HG02943 (cell line): ENCODE measurements at regions not wholly inside any gene's neighbourhood (a gene's known extent, or its start where the extent isn't known, plus 50 kb on each side); places are given as distances from the start of the nearest gene placed in this dataset.

Source experiments
- ATAC-seq: cut with Tn5 transposase; IDR thresholded peaks from one replicate; pipeline ENCODE4 v1.9.1; 2021; ENCODE audit warnings: mild to moderate bottlenecking, low read depth, moderate library complexity; ENCODE audit not compliant: unreplicated experiment

DNA sequence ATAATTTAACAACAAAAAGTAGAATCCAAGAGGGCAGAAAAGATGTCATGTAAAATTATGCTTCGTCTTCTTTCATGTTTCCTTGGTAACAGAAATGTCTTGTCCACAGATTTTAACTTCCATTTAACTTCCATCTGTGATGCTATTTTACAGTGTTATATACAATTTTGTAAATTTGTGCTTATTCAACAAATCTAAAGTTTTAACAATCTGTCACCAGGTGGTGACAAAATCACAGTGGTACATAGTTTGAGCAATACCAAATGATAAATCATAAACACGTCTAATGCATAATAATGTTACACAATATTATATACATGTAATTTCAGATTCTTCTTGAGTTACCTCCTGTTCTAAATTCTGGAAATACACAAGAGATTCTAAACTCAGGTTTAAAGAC lies 784.4 kb upstream of the CELF2 start:
- no peak for ATAC-seq

DNA sequence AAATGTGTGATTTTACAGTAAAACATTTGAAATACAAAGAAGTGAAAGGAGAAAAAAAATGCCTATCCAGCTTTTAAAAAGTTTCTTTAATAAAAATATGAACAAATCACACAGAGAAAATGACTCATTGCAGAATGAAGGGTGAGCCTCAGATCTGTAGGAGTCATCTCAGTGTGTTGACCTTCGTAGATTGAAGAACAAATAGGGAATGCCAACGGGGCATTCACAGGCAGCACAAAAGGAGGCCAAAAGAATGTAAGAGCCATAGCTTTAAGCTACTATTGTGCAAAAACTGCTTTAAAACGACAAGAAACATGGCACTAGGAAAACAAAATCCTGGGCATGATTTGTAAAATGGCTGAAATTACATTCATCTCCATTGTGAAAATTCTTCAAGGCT lies 782.7 kb upstream of the CELF2 start:
- ATAC-seq: no peak

DNA sequence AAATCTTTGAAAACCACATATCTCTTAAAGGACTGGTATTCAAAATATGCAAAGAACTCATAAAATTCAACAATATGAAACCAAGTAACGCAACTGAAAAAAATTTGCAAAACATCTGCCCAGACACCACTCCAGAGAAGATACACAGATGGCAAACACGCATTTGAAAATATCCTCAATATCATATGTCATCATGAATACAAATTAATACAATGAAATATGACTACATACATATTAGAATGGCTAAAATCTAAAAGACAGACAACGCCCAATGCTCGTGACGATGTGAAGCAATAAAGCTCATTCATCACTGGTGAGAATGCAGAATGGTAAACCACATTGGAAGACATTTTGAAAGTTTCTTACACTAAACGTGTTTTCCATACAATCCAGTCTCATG lies 770.1 kb upstream of the CELF2 start:
- no peak for ATAC-seq

DNA sequence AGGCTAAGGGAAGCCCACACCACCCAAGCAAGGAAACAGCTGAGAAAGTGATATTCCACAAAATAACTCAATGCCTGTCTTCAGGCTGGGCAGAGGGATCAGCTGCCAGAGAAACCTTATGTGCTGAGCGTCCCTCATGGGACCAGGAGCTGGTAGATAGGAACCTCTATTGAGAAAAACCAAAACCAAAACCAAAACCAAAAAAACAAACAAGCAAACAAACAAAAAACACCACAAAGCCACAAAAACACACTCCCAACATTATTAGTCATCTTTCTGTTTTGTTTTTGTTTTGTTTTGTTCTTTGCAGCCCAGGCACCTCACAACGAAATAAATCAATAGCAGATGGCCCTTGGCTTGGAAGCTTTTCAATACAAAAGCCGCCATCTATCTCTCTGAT lies 760.8 kb upstream of the CELF2 start:
- ATAC-seq: no peak

DNA sequence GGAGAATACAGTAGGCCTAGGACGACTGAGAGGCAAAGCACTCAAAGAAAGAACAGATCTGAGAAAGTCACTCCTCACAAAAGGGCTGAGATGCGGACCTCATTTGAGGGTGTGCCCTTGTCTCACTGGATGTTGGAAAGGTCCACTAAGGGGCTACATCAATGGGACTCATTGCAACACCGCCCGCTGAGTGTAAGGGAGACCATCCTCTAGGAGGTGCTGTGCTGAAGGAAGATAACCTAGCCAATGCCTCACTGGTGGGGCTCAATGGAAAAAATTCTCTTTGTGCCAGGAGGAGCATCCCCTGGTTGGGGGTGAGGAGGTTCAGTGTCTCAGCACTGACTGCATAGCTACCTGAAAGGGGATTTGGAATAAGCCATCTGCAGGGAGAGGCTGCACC lies 758.7 kb upstream of the CELF2 start:
- ATAC-seq: no peak

DNA sequence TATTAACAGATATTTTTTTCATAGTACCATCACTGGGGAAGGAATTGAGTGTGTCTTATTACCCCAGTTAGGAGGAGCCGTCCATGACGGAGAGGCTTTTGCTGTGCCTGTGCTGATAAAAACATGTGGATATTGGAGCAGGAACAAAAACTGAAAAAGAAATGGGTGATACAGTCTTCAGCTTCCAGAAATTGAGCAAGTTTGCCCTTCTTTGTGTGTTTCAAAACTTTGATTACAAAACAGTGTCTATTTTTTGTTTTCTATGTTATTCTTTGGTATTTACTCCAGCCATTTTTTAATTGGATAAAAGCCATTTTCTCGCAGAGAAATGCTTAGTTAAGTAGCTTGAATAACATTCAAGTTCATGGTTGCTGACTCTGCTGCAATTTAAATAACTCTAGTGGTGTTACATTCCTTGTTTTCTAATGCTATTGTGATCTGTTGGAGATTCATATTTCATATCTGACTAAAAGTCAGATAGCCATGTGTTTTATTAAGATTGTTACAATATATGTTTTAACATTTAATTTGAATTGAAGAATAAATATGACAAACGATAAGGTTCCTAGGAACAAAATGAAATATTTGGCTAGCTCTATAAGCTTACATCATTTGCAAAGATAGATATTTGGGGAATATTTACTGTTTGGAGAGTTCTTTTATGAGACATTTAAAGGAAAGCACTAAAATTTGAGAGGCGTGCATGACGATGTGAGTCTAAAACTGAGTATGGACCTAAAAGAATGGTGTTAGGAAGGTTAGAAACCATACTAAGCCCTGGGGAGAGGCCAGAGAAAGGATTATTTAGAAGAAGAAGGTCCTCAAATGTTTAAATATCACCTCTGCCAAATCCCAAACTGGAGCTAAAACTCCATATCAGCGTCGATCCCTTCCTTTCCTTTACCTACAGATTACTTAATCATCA lies 747.3 kb upstream of the CELF2 start:
- ATAC-seq: no peak

DNA sequence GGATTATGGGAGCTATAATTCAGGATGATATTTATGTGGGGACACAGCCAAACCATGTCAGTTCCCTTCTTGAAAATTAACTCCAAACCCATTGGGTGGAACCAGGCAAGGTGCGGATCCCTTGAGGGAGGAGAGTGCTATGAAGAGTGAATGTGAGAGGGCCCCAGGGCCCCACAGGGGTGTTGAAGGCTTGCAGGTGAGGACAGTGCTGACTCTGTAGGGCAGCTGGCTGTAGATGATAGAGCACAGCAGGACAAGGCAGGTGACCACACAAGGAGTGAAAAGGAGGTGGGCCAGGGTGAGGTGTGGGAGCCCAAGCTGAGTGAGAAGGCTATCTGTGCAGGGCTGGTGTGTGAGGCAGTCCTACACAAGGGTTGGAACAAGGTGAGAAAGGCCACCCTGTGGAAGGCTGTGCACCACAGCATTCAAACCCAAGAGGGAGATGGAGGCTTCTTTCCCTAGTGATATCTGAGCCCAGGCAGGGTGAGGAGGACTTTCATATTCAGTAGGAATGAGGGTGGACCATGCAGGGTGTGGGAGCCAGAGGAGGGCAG lies 746.0 kb upstream of the CELF2 start:
- no peak for ATAC-seq

DNA sequence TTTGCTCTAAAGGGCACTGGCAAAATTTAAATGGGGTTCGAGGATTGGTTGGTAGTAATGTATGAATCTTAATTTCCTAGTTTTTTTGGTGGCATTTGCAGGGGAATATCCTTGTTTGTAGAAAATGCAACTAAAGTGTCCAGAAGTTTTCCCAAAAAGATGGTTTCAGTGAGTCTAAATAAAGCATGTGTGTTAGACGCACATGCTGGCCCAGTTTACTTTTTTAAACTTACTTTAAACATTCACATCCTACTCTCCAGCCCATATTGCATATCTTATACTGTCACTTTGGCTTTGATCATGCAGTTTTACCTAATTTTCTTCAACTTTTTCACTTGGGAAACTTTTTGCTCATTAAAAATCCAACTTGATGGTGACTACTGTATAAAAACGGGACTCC lies 744.0 kb upstream of the CELF2 start:
- ATAC-seq: no peak

DNA sequence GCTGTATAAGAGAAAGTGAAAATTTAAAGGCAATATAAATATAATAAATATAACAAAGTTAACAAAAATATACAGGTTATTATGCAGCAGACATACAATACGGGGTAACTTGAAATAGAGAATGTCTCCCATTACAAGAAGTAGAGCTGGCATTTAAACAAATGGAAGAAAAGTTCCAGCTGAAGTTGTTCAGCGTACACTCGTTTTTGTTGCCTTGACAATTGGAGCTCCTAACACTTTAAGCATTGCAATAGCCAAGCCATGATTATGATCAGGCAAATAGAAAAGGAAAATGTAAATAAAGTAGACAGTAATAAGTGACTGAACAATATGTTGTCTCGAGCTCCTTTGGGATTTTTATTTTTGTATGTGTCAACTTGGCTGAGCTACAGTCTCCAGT lies 737.8 kb upstream of the CELF2 start:
- ATAC-seq: no peak

DNA sequence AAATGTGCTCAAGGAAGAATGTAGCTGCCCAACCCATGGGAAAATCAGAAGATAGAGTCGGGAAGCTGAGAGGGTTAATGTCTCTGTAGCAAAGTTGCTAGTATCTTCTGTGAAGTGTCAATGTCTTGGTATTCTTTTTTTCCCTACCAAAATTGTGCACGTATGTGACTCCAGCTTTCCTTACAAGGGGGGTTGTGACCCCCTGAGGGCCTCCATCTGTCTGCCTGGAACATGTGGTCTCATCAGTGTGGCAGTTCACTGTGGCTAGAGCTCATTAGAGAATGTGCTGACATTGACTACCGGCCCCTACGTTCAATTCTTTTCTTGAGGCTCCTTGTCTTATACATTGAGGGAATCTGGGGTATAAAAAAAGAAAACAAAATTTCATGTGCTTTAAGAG lies 725.2 kb upstream of the CELF2 start:
- ATAC-seq: no peak

DNA sequence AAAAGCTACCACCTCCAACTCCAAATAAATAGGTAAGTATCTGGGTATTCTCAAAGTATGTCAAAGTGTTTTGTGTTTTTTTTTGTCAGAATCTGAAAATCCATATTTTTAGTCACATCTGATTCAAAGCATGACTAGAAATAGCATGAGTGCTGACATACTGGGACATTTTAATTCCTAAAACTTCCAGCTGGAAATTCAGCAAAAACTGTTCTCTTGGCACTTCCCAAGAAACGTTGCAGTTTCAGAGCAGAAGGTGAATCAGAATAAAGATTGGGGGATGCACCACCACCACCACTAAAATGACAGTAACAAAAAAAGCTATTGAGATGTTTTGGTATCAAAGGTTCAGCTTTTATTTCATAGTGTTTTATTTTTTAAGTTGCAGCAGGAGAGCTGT lies 724.6 kb upstream of the CELF2 start:
- no peak for ATAC-seq

DNA sequence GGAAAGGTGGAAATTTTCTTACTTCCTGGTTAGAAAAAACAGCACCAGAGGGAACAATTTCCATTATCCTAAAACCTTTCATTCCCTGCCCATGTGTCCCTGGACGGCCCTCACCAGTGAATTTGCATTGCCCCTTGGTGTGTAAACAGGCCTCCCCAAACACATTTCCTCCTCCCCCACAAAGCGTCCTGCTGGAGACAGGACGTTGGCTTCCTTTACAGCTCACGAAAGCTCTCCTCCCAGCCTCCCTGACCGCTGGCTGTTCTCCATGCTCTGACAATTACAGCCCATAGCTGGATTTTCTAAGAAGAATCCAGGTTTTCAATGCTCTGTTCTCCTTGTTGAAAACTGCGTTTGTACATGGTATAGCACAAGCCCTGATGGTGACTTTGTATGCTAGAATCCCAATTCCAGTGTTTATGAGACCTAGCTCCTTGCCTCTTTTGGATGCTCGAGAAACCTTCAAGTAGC lies 724.2 kb upstream of the CELF2 start:
- ATAC-seq: no peak

DNA sequence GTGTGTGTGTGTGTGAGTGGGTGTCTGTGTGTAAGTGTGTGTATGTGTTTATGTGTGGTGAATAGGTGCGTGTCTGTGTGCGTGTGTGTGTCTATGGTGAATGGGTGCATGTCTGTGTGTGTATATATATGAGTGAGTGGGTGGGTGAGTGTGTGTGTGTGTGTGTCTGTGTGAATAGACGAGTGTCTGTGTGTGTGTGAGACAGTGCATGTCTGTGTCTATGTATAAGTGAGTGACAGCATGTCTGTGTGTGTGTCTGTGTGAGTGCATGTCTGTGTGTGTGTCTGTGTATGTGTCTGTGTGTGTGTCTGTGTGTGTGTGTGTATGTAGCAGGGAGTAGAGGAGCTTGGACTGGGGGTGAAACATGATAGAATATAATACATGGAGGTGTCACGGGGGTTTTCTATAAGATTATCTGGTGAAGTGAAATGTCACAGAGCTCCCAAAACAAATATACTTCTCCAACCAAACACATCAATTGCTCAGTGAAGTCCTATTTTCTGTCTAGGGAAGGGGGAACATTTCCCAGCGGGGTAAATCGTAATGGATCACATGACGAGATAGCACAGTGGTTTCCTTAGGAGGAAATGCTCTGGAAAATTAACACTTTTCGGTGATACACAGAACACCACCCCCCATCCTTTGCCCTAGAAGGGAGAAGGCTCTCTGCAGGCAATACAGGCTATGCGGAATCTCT lies 723.3 kb upstream of the CELF2 start:
- ATAC-seq: no peak

DNA sequence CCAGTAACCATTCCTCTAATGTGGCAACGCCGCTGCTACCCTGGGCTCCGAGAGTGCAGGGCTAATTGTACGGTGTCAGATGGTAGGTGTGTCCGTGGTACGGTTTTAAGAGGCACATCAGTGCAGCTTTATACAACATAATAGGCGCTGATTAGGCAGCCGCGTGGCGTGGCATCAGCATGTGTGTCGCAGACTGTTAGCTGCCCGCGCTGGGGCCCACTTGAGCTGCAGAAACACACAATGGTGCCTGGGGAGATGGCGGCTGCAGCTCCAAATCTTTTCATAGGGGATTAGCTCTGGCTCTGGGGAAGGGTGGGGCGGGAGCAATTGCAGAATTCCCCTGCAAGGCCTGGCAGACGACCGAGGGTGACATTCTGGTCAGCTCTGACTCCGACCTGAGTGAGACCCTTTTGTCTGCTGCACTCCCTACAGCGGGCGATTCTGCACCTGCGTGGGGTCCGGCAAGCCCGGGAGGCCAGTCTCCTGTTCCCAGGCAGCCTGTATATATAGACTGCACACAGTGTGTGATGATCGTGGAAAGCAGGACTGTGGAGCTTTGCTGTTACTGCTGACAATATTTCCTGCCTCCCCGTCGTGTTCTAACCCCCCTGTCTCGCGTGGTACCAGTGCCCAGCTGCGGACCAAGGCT lies 722.7 kb upstream of the CELF2 start:
- ATAC-seq: no peak

DNA sequence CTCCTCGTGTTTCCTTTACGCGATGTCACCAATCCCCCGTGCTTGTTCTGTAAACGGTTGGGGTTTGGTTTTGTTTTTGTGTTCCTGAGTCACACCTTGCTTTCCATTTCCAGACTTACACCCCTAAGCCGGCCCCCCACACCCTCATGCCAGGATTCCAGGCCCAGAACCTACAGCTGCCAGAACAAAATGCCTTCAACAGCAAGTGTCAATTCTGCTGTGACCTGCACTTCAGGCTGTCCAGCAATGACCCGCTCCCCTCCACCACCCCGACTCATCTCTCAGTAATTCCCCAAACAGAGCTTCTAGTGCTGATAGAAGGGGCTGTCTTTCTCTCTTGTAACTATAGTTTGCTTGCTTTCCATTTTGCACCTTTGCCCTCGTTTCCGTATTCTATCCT lies 722.1 kb upstream of the CELF2 start:
- no peak for ATAC-seq

DNA sequence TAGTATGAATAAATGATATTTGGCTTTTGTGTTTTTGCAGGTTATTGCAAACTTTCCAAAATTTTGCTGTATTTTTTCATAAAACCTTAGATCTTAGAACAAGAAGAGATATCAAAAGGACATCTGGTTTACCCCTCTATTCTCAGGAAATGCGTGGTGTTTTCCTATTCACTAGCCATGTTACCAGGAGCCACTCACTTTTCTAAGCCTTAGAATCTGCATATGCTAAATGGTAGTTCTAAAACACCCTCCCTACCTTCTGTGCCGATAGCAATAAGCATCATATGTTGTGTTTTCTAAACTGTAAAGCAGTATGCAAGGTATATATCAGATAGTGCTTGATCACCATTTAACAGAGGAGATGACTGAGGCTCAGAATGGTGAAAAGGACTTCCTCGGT lies 715.0 kb upstream of the CELF2 start:
- ATAC-seq: no peak

DNA sequence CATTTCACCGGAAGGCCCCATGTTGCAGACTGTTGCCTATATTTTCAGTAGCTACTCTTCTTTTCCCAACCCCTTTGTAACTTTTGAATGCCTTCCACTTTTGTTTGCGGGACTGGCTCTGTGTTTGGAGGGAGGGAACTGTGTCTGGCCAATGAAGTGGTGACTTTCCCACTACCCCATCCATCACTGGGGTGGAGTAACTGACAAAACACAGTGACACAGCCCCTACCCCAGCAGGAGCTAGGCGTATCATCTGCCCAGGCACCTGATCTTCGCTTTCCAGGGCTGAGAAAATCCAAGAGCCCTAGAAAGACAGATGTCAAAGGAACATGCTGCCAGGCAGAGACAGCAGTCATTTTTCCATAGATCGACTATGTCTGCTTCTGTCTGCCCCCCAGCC lies 710.6 kb upstream of the CELF2 start:
- no peak for ATAC-seq

DNA sequence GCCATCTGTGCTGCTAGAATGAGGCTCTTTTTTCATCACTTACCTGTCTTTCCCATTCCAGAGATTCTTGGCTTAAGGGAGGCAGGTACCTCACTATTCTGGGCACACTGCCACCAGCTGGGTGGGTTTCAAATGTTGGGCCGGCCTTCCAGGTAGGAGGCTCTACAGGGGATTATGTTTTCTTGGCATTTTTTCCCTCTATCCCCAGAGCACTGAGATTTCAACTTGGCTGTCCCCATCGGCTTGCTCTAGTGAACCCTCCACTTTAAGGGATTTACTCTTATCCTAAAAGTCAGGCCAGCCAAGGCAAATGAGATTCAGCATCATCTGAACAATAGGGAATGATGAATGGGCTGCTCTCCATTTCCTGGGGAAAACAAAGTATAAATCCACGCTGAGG lies 710.1 kb upstream of the CELF2 start:
- no peak for ATAC-seq

DNA sequence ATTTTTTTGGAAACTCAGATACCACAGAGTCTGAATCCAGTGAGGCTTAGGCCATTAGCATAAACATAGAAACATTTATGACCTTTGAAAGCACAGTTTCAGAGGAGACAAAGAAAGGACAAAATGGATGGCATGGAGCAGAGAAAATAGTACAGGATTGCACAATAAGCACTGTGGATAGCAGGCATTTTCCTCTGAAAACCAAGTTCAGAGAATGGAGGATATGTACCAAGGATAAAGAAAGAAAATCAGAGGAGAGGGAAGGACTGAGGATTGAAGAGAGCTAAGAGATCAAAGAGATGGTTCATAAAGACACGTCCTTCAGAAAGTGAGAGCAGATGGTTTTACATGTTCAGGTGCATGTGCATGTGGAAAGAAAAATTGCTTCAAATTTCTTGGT lies 707.2 kb upstream of the CELF2 start:
- ATAC-seq: no peak

DNA sequence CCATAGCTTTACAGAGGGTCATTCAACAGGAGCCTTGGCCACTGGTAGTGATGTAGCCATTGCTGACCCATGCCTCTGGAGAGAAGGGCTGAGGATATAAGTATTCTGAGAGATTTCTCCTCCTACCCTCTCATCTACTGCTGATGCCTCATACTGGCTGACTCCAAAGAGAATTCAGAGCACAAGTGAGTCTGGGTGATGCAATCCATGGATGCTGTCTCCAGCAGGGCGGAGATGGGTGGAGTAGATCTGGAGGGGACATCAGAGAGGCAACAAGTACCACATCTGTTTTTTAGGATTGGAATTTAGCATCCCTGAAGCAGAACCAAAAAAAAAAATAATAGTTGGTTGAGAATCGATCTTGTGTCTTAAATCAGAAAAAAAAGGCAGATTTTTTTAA lies 705.7 kb upstream of the CELF2 start:
- ATAC-seq: no peak

DNA sequence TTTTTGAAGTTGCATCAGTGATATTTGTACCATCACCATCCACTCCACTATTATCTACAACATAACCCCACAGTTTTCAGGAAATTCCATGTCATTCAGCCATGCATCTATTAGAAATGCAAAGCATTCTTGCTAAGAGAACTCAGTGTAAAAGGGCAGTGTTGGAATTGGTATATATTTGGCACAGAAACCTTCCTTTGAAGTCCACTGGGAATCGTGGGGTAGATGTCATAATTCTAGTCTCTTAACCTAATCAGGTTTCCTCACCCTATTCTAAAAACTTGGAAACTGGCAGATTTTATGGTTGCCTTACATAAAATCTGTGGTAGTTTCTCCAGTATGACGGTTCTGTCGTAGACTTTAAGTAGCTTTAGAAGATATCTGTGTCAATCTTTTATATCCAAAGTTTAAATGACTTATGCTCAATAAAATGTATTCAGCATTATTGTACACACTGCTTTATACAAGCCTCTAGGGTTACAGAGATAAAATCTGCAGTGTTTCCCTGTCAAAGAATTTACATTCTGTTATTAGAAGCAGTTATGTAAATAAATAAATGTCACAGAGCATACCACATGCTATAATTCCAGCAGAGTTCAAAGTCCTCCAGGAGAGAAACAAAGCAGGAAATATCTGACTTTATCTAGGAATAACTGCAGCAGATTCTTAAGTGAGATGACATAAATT lies 704.4 kb upstream of the CELF2 start:
- no peak for ATAC-seq
